HG03565 (cell line): ENCODE measurements at regions not wholly inside any gene's neighbourhood (a gene's known extent, or its start where the extent isn't known, plus 50 kb on each side); places are given as distances from the start of the nearest gene placed in this dataset.

Experiments
- ATAC-seq: cut with Tn5 transposase; IDR thresholded peaks from one replicate; pipeline ENCODE4 v1.9.1; 2021; ENCODE audit warnings: mild to moderate bottlenecking, moderate library complexity; ENCODE audit not compliant: unreplicated experiment

GRCh38 chr1:239913141-239913585, 178.5 kb upstream of the FMN2 start:
- ATAC-seq = no peak

- ATAC-seq = no peak
Observed at GRCh38 chr1:239914751-239915231, 176.9 kb upstream of the FMN2 start.

- ATAC-seq = no peak
Observed at GRCh38 chr1:239918634-239919033, 173.0 kb upstream of the FMN2 start.

- ATAC-seq = no peak
Observed at GRCh38 chr1:239920214-239920613, 171.5 kb upstream of the FMN2 start.

- ATAC-seq = no peak
Observed at GRCh38 chr1:239922778-239923522, 168.7 kb upstream of the FMN2 start.

- ATAC-seq = no peak
Observed at GRCh38 chr1:239924741-239925350, 166.8 kb upstream of the FMN2 start.

GRCh38 chr1:239926184-239926583, 165.5 kb upstream of the FMN2 start:
- no peak for ATAC-seq

GRCh38 chr1:239929317-239929716, 162.4 kb upstream of the FMN2 start:
- ATAC-seq = no peak

- no peak for ATAC-seq
Observed at GRCh38 chr1:239930686-239931262, 160.9 kb upstream of the FMN2 start.

GRCh38 chr1:239931341-239931740, 160.3 kb upstream of the FMN2 start:
- no peak for ATAC-seq

GRCh38 chr1:239939602-239940001, 152.1 kb upstream of the FMN2 start:
- no peak for ATAC-seq

- no peak for ATAC-seq
Observed at GRCh38 chr1:239943761-239944160, 147.9 kb upstream of the FMN2 start.

GRCh38 chr1:239944666-239945065, 147.0 kb upstream of the FMN2 start:
- no peak for ATAC-seq

GRCh38 chr1:239947801-239948200, 143.9 kb upstream of the FMN2 start:
- ATAC-seq = no peak

- ATAC-seq = peak; percentile 60
Observed at GRCh38 chr1:239951511-239952140, 140.1 kb upstream of the FMN2 start.

GRCh38 chr1:239952348-239953308, 139.1 kb upstream of the FMN2 start:
- no peak for ATAC-seq

- ATAC-seq = no peak
Observed at GRCh38 chr1:239954836-239955235, 136.8 kb upstream of the FMN2 start.

- ATAC-seq = no peak
Observed at GRCh38 chr1:239955431-239955830, 136.3 kb upstream of the FMN2 start.

GRCh38 chr1:239956263-239956662, 135.4 kb upstream of the FMN2 start:
- no peak for ATAC-seq

- ATAC-seq = no peak
Observed at GRCh38 chr1:239958063-239958462, 133.6 kb upstream of the FMN2 start.
